ENCODE measurements at regions not wholly inside any gene's neighbourhood (a gene's known extent, or its start where the extent isn't known, plus 50 kb on each side); places are given as distances from the start of the nearest gene placed in this dataset.
"Not testable (repeated sequence)": the region's sequence is repeated elsewhere in the genome, so short reads cannot be mapped to it uniquely, and the experiment has no call there.

DNA sequence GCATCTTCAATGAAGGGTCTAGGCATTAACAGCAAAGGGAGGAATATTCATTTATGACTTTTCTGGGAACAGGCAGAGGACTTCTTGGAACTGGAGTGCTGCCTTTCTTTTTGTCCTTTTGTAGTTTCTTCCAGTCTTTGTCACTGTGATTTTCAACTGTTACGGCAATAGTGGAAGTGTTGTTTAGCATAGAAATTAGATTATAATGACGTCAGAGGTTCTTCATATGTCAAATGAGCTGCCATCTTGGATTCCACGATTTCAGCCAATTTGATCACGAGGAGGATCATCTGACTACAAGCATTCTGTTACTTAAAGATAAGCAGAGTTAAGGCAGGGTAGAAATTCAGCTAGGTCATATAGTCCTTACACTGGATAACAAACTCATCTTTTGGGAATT is 239.0 kb downstream of the NEBL start:
- Histone ChIP-seq H3K9me3 (ENCODE audit: control insufficient read depth in 2 of 3, insufficient read depth in 1 of 3, low read length in 3 of 3) (no peaks in the 10 kb centered on the region), H3K36me3 (ENCODE audit: control insufficient read depth in 2 of 3, insufficient read depth in 3 of 3, low read length in 3 of 3) (no peaks in the 10 kb centered on the region), H3K4me1 (ENCODE audit: control insufficient read depth in 2 of 3, insufficient read depth in 2 of 3, low read depth in 1 of 3, low read length in 3 of 3) (no peaks in the 10 kb centered on the region), H3K27me3 (ENCODE audit: control insufficient read depth, insufficient read depth, low read length) (no peaks in the 10 kb centered on the region), H3K9ac (ENCODE audit: low read length in 3 of 3) (no peak overlapping the region), H3K4me3 (ENCODE audit: low read length in 3 of 3) (no peak overlapping the region), H3K27ac (ENCODE audit: low read depth in 2 of 2, low read length in 2 of 2) (no peak overlapping the region)
- no peak for FAIRE-seq
- TF ChIP-seq, protein P1, sequence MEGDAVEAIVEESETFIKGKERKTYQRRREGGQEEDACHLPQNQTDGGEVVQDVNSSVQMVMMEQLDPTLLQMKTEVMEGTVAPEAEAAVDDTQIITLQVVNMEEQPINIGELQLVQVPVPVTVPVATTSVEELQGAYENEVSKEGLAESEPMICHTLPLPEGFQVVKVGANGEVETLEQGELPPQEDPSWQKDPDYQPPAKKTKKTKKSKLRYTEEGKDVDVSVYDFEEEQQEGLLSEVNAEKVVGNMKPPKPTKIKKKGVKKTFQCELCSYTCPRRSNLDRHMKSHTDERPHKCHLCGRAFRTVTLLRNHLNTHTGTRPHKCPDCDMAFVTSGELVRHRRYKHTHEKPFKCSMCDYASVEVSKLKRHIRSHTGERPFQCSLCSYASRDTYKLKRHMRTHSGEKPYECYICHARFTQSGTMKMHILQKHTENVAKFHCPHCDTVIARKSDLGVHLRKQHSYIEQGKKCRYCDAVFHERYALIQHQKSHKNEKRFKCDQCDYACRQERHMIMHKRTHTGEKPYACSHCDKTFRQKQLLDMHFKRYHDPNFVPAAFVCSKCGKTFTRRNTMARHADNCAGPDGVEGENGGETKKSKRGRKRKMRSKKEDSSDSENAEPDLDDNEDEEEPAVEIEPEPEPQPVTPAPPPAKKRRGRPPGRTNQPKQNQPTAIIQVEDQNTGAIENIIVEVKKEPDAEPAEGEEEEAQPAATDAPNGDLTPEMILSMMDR (IDR thresholded peaks at IDR 0.05; ENCODE audit: borderline replicate concordance, extremely low read depth, insufficient read depth): no peak
- intact Hi-C loops (cut with DNase I): no loop called here
- no peak for DNase-seq

DNA sequence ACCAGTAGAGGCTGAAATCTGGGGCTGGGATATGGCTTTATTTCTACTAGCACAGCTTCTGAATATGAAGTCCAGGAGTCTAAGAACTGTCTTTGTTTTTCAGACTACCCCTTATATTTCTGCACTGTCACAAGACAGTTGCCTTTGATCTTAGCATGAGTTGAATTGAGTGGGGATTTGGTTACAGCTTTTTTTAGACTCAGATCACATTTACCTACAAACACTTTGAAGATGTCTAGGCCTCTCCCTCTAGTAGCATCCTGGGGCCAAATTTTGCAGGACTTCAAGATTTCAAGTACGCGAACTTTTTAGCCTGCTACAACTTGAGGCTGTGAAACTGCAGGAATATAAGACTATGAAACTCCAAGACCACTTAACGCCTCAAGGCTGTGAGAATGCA is 240.2 kb downstream of the NEBL start:
- DNase-seq (peak in 2 of 5 donors; percentile 61), FAIRE-seq (no peak)
- intact Hi-C loops (cut with DNase I): no loop called here
- H3K9ac ChIP-seq (ENCODE audit: low read length in 3 of 3): no peak overlapping the region
- H3K27ac ChIP-seq (ENCODE audit: low read depth in 2 of 2, low read length in 2 of 2): no peak overlapping the region
- TF ChIP-seq, protein P1 (IDR thresholded peaks at IDR 0.05; ENCODE audit: borderline replicate concordance, extremely low read depth, insufficient read depth): no peak
- no peaks in the 10 kb centered on the region for H3K27me3 ChIP-seq (ENCODE audit: control insufficient read depth, insufficient read depth, low read length)
- no peak overlapping the region for H3K4me3 ChIP-seq (ENCODE audit: low read length in 3 of 3)
- H3K9me3 ChIP-seq (ENCODE audit: control insufficient read depth in 2 of 3, insufficient read depth in 1 of 3, low read length in 3 of 3): no peaks in the 10 kb centered on the region
- H3K36me3 ChIP-seq (ENCODE audit: control insufficient read depth in 2 of 3, insufficient read depth in 3 of 3, low read length in 3 of 3): no peaks in the 10 kb centered on the region
- no peaks in the 10 kb centered on the region for H3K4me1 ChIP-seq (ENCODE audit: control insufficient read depth in 2 of 3, insufficient read depth in 2 of 3, low read depth in 1 of 3, low read length in 3 of 3)

DNA sequence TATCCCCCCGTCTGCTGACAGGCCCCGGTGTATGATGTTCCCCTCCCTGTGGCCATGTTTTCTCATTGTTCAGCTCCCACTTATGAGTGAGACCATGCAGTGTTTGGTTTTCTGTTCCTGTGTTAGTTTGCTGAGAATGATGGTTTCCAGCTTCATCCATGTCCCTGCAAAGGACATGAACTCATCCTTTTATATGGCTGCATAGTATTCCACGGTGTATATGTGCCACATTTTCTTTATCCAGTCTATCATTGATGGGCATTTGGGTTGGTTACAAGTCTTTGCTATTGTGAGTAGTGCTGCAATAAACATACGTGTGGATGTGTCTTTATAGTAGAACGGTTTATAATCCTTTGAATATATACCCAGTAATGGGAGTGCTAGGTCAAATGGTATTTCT is 244.7 kb downstream of the NEBL start:
- H3K27ac ChIP-seq (ENCODE audit: low read depth in 2 of 2, low read length in 2 of 2); H3K9me3 ChIP-seq (ENCODE audit: control insufficient read depth in 2 of 3, insufficient read depth in 1 of 3, low read length in 3 of 3); FAIRE-seq; intact Hi-C loops (cut with DNase I); DNase-seq; H3K36me3 ChIP-seq (ENCODE audit: control insufficient read depth in 2 of 3, insufficient read depth in 3 of 3, low read length in 3 of 3); H3K9ac ChIP-seq (ENCODE audit: low read length in 3 of 3); H3K27me3 ChIP-seq (ENCODE audit: control insufficient read depth, insufficient read depth, low read length); H3K4me1 ChIP-seq (ENCODE audit: control insufficient read depth in 2 of 3, insufficient read depth in 2 of 3, low read depth in 1 of 3, low read length in 3 of 3); H3K4me3 ChIP-seq (ENCODE audit: low read length in 3 of 3): not testable (repeated sequence)

DNA sequence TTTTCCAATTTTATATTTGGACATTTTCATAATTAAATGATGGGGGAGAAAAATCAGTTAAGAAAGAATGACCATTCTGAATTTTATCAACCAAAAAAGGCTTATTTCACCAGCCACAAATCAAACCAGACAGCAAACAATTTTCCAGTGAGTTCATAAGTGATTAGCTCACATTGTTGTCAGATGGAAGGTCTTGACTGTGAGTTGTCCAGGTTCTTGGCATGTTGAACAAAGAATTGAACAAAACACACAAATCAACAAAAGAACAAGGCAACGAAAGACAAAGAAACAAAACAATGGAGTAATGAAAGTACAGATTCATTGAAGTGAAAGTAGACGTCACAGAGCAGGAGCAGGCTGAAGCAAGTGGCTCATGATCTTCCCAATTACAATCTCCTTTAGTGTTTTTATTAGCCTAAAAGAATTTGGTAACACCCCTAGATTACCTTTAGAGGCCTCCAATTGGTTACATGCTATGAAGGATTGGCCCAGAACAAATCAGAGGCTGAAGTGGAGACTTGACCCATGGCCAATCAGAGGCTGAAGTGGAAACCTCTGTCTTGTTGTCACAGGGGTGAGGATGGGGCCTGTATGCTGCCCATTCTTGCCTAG is 248.7 kb downstream of the NEBL start:
- Histone ChIP-seq H3K4me1 (ENCODE audit: control insufficient read depth in 2 of 3, insufficient read depth in 2 of 3, low read depth in 1 of 3, low read length in 3 of 3) (no peaks in the 10 kb centered on the region), H3K9ac (ENCODE audit: low read length in 3 of 3) (no peak overlapping the region), H3K9me3 (ENCODE audit: control insufficient read depth in 2 of 3, insufficient read depth in 1 of 3, low read length in 3 of 3) (no peaks in the 10 kb centered on the region), H3K27ac (ENCODE audit: low read depth in 2 of 2, low read length in 2 of 2) (no peak overlapping the region), H3K4me3 (ENCODE audit: low read length in 3 of 3) (no peak overlapping the region), H3K36me3 (ENCODE audit: control insufficient read depth in 2 of 3, insufficient read depth in 3 of 3, low read length in 3 of 3) (no peaks in the 10 kb centered on the region), H3K27me3 (ENCODE audit: control insufficient read depth, insufficient read depth, low read length) (no peaks in the 10 kb centered on the region)
- no peak for FAIRE-seq
- TF ChIP-seq, protein P1 (IDR thresholded peaks at IDR 0.05; ENCODE audit: borderline replicate concordance, extremely low read depth, insufficient read depth): no peak
- intact Hi-C loops (cut with DNase I): no loop called here
- no peak for DNase-seq
